ENCODE measurements at regions not wholly inside any gene's neighbourhood (a gene's known extent, or its start where the extent isn't known, plus 50 kb on each side); places are given as distances from the start of the nearest gene placed in this dataset.

DNA sequence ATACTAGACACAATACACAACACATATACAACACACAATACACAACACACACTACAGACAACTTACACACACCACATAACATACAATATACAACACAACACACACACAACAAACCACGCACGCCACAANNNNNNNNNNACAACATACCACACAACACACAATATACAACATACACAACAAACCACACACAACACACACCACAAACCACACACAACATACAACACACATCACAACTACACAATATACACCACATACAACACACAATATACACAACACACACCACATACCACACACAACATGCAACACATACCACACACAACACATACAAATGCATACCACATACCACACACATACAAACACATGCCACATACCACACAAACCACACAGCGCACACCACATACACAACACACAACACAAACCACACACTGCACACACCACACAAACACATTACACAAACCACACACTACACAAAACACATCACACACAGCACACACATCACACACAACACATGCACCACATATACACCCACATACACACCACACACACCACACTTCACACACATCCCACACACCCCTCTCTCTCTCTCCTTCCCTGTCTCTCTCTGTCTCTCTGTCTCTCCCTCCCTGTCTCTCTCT is 108.3 kb downstream of the ETS2 start:
- TF ChIP-seq, protein P1, sequence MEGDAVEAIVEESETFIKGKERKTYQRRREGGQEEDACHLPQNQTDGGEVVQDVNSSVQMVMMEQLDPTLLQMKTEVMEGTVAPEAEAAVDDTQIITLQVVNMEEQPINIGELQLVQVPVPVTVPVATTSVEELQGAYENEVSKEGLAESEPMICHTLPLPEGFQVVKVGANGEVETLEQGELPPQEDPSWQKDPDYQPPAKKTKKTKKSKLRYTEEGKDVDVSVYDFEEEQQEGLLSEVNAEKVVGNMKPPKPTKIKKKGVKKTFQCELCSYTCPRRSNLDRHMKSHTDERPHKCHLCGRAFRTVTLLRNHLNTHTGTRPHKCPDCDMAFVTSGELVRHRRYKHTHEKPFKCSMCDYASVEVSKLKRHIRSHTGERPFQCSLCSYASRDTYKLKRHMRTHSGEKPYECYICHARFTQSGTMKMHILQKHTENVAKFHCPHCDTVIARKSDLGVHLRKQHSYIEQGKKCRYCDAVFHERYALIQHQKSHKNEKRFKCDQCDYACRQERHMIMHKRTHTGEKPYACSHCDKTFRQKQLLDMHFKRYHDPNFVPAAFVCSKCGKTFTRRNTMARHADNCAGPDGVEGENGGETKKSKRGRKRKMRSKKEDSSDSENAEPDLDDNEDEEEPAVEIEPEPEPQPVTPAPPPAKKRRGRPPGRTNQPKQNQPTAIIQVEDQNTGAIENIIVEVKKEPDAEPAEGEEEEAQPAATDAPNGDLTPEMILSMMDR (IDR thresholded peaks at IDR 0.05), result no peak
- no peak for TF ChIP-seq POLR2A (IDR thresholded peaks at IDR 0.05)

Data from body of pancreas (tissue), 4 donors.